Renal pelvis (tissue), 1 donor: ENCODE measurements at regions not wholly inside any gene's neighbourhood (a gene's known extent, or its start where the extent isn't known, plus 50 kb on each side); places are given as distances from the start of the nearest gene placed in this dataset.
"Not testable (repeated sequence)": the region's sequence is repeated elsewhere in the genome, so short reads cannot be mapped to it uniquely, and the experiment has no call there.

ENCODE experiments used
- DNase-seq: peaks from one replicate; pipeline ENCODE4 v3.0.0-alpha.2; 2013

- peak; percentile 19 for DNase-seq
These were observed 1888.3 kb upstream of the CELF4 start for GRCh38 chr18:39453882-39454281.

- no peak for DNase-seq
These were observed 1887.8 kb upstream of the CELF4 start for GRCh38 chr18:39453356-39453755.

- DNase-seq: no peak
These were observed 1885.4 kb upstream of the CELF4 start for GRCh38 chr18:39450958-39451357.

GRCh38 chr18:39449566-39449965 lies 1884.0 kb upstream of the CELF4 start:
- no peak for DNase-seq

GRCh38 chr18:39448942-39449341 lies 1883.3 kb upstream of the CELF4 start:
- DNase-seq: no peak

GRCh38 chr18:39444957-39445356 lies 1879.4 kb upstream of the CELF4 start:
- not testable (repeated sequence) for DNase-seq

GRCh38 chr18:39441648-39442047 lies 1876.0 kb upstream of the CELF4 start:
- DNase-seq: no peak

GRCh38 chr18:39435996-39436395 lies 1870.4 kb upstream of the CELF4 start:
- DNase-seq: no peak

- no peak for DNase-seq
These were observed 1869.6 kb upstream of the CELF4 start for GRCh38 chr18:39435209-39435608.

- DNase-seq: no peak
These were observed 1868.8 kb upstream of the CELF4 start for GRCh38 chr18:39434223-39434920.

GRCh38 chr18:39425172-39425850 lies 1859.7 kb upstream of the CELF4 start:
- no peak for DNase-seq

- no peak for DNase-seq
These were observed 1858.7 kb upstream of the CELF4 start for GRCh38 chr18:39424261-39424660.

- DNase-seq: no peak
These were observed 1855.7 kb upstream of the CELF4 start for GRCh38 chr18:39421276-39421675.

- DNase-seq: no peak
These were observed 1853.7 kb upstream of the CELF4 start for GRCh38 chr18:39419315-39419714.

- DNase-seq: no peak
These were observed 1849.9 kb upstream of the CELF4 start for GRCh38 chr18:39415471-39415870.

GRCh38 chr18:39414009-39414700 lies 1848.6 kb upstream of the CELF4 start:
- DNase-seq: no peak

GRCh38 chr18:39406941-39407340 lies 1841.3 kb upstream of the CELF4 start:
- DNase-seq: no peak

- no peak for DNase-seq
These were observed 1837.5 kb upstream of the CELF4 start for GRCh38 chr18:39403121-39403520.

- no peak for DNase-seq
These were observed 1834.1 kb upstream of the CELF4 start for GRCh38 chr18:39399662-39400061.

- no peak for DNase-seq
These were observed 1830.6 kb upstream of the CELF4 start for GRCh38 chr18:39396168-39396567.

- no peak for DNase-seq
These were observed 1824.3 kb upstream of the CELF4 start for GRCh38 chr18:39389800-39390379.

- no peak for DNase-seq
These were observed 1815.3 kb upstream of the CELF4 start for GRCh38 chr18:39380866-39381265.
